ENCODE measurements at regions not wholly inside any gene's neighbourhood (a gene's known extent, or its start where the extent isn't known, plus 50 kb on each side); places are given as distances from the start of the nearest gene placed in this dataset.

DNA sequence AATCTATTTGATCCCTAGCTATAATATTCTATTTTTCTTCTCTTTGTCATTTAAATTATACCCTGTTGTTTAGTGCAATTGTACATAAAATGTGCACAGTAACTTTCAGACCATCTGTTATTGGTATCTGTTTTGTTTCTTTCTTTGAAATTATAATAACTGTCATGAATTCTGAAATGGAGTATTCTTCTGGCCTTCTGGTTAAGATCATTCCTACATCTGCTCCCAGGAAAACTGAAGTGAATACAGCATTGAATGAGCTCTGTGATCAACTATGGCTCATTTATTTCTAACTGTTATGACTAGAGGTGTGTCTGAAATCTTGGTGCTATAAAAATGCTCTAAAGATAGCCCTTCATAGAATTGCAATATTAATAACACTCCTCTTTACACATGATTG is 788.4 kb upstream of the TMEFF2 start:
- H3K4me2 ChIP-seq (ENCODE audit: low read length), result no peak overlapping the region
- H3K36me3 ChIP-seq (ENCODE audit: insufficient read depth, low read length), result no peaks in the 10 kb centered on the region
- DNase-seq (ENCODE audit: low spot score), result no peak
- H3K4me1 ChIP-seq (ENCODE audit: insufficient read depth, low read length, poor library complexity, severe bottlenecking), result no peaks in the 10 kb centered on the region
- POLR2A ChIA-PET, result interaction anchor here (0.5 kb wide), 1 partner anchor 223 kb away, joined by 3 read pairs; no protein-coding TSS in a partner anchor
- H3K27ac ChIP-seq (ENCODE audit: low read depth, low read length, poor library complexity, severe bottlenecking), result no peak overlapping the region
- H3K9me3 ChIP-seq (ENCODE audit: low read length), result no peaks in the 10 kb centered on the region
- intact Hi-C loops (cut with micrococcal nuclease; ENCODE audit: unreplicated experiment), result no loop called here
- TF ChIP-seq, protein P1, sequence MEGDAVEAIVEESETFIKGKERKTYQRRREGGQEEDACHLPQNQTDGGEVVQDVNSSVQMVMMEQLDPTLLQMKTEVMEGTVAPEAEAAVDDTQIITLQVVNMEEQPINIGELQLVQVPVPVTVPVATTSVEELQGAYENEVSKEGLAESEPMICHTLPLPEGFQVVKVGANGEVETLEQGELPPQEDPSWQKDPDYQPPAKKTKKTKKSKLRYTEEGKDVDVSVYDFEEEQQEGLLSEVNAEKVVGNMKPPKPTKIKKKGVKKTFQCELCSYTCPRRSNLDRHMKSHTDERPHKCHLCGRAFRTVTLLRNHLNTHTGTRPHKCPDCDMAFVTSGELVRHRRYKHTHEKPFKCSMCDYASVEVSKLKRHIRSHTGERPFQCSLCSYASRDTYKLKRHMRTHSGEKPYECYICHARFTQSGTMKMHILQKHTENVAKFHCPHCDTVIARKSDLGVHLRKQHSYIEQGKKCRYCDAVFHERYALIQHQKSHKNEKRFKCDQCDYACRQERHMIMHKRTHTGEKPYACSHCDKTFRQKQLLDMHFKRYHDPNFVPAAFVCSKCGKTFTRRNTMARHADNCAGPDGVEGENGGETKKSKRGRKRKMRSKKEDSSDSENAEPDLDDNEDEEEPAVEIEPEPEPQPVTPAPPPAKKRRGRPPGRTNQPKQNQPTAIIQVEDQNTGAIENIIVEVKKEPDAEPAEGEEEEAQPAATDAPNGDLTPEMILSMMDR (conservative IDR thresholded peaks at IDR 0.05; ENCODE audit: low read length), result no peak
- TF ChIP-seq EZH2phosphoT487 (IDR thresholded peaks at IDR 0.05; ENCODE audit: borderline replicate concordance, low read depth, low read length), result no peak
- H3K9me2 ChIP-seq (ENCODE audit: insufficient read depth, low read length), result no peaks in the 10 kb centered on the region
- CTCF ChIA-PET (ENCODE audit: unreplicated experiment), result no interaction called here
- no peak overlapping the region for H2AFZ ChIP-seq (ENCODE audit: low read length)
- H4K20me1 ChIP-seq (ENCODE audit: insufficient read depth, low read length), result no peaks in the 10 kb centered on the region
- H3K79me2 ChIP-seq (ENCODE audit: insufficient read depth, low read depth, low read length), result no peaks in the 10 kb centered on the region
- H3K4me3 ChIP-seq (ENCODE audit: low read depth, low read length, poor library complexity, severe bottlenecking), result no peak overlapping the region
- BruUV-seq (replicated peaks), result no TSS peak

DNA sequence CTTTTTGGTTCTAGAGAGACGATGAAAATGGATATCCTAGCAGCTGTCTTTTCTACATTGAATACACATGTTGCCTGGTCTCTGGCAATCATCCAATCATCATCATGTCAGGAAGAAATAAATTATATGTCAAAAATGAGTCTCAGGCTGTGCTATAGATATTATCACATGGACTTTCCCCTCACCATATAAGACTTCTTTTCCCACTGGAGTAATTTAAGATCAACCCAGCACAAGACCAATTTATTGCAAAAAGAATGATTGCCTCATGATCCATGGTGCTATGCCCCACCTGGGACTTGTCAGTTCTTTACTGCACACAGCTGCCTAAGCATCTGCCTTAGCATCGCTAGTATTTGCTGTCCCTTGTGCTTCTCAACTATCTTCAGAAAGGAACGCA is 783.7 kb upstream of the TMEFF2 start:
- no peaks in the 10 kb centered on the region for H4K20me1 ChIP-seq (ENCODE audit: insufficient read depth, low read length)
- no peak overlapping the region for H3K27ac ChIP-seq (ENCODE audit: low read depth, low read length, poor library complexity, severe bottlenecking)
- H3K9me3 ChIP-seq (ENCODE audit: low read length), result no peaks in the 10 kb centered on the region
- H3K79me2 ChIP-seq (ENCODE audit: insufficient read depth, low read depth, low read length), result no peaks in the 10 kb centered on the region
- ChIA-PET POLR2A (no interaction called here), CTCF (ENCODE audit: unreplicated experiment) (no interaction called here)
- H3K4me3 ChIP-seq (ENCODE audit: low read depth, low read length, poor library complexity, severe bottlenecking), result no peak overlapping the region
- H3K4me1 ChIP-seq (ENCODE audit: insufficient read depth, low read length, poor library complexity, severe bottlenecking), result no peaks in the 10 kb centered on the region
- intact Hi-C loops (cut with micrococcal nuclease; ENCODE audit: unreplicated experiment), result no loop called here
- no peak for DNase-seq (ENCODE audit: low spot score)
- no peak overlapping the region for H2AFZ ChIP-seq (ENCODE audit: low read length)
- TF ChIP-seq, protein P1 (conservative IDR thresholded peaks at IDR 0.05; ENCODE audit: low read length), result no peak
- TF ChIP-seq EZH2phosphoT487 (IDR thresholded peaks at IDR 0.05; ENCODE audit: borderline replicate concordance, low read depth, low read length), result no peak
- H3K4me2 ChIP-seq (ENCODE audit: low read length), result no peak overlapping the region
- H3K36me3 ChIP-seq (ENCODE audit: insufficient read depth, low read length), result no peaks in the 10 kb centered on the region
- no TSS peak for BruUV-seq (replicated peaks)
- H3K9me2 ChIP-seq (ENCODE audit: insufficient read depth, low read length), result no peaks in the 10 kb centered on the region

DNA sequence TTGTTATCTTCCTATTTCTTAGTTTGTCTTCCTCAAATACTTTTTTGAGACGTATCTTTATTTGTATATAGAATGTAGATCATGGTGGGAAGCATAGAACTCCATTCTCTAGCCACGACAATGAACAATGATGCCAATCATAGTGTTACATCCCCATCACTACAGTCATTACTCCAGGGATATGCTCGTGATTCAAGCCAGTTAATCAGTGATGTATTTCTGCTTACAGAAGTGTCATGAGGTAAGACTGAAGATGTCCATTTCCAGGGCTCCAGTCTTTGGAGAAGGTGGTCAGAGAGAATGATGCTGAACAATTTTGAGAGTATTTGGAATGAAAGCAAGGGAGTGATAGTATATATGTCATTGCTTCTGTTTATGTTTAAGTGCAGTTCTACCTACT is 777.2 kb upstream of the TMEFF2 start:
- Histone ChIP-seq H4K20me1 (ENCODE audit: insufficient read depth, low read length) (no peaks in the 10 kb centered on the region), H3K9me3 (ENCODE audit: low read length) (no peaks in the 10 kb centered on the region), H3K27ac (ENCODE audit: low read depth, low read length, poor library complexity, severe bottlenecking) (no peak overlapping the region), H3K4me2 (ENCODE audit: low read length) (no peak overlapping the region), H3K4me1 (ENCODE audit: insufficient read depth, low read length, poor library complexity, severe bottlenecking) (no peaks in the 10 kb centered on the region), H3K36me3 (ENCODE audit: insufficient read depth, low read length) (no peaks in the 10 kb centered on the region), H3K4me3 (ENCODE audit: low read depth, low read length, poor library complexity, severe bottlenecking) (no peak overlapping the region), H3K79me2 (ENCODE audit: insufficient read depth, low read depth, low read length) (no peaks in the 10 kb centered on the region), H3K9me2 (ENCODE audit: insufficient read depth, low read length) (no peaks in the 10 kb centered on the region), H2AFZ (ENCODE audit: low read length) (no peak overlapping the region)
- TF ChIP-seq, protein P1 (conservative IDR thresholded peaks at IDR 0.05; ENCODE audit: low read length), result no peak
- no peak for TF ChIP-seq EZH2phosphoT487 (IDR thresholded peaks at IDR 0.05; ENCODE audit: borderline replicate concordance, low read depth, low read length)
- ChIA-PET POLR2A (no interaction called here), CTCF (ENCODE audit: unreplicated experiment) (no interaction called here)
- intact Hi-C loops (cut with micrococcal nuclease; ENCODE audit: unreplicated experiment), result no loop called here
- BruUV-seq (replicated peaks), result no TSS peak
- no peak for DNase-seq (ENCODE audit: low spot score)
